Right atrium auricular region (tissue), 2 donors: ENCODE measurements at regions not wholly inside any gene's neighbourhood (a gene's known extent, or its start where the extent isn't known, plus 50 kb on each side); places are given as distances from the start of the nearest gene placed in this dataset.

Experiments
- DNase-seq: peaks from one replicate; pipeline ENCODE4 v3.0.0-alpha.2; 2019; ENCODE audit warnings: low spot score
- H3K27ac ChIP-seq, 2 donors: fragments of 200-600 bp; sonication (generic); 1 replicate in 1 of 2; 2 replicates in 1 of 2; pipeline ENCODE4 v1.5.1; 2016 to 2019
- H3K27me3 ChIP-seq, 2 donors: fragments of 200-600 bp; sonication (generic); one replicate each; pipeline versions ENCODE4 v1.5.1 to v1.6.0; 2017 to 2019
- H3K36me3 ChIP-seq: fragments of 200-600 bp; sonication (generic); one replicate; pipeline ENCODE4 v1.5.1; 2016
- H3K4me1 ChIP-seq, 2 donors: fragments of 200-600 bp; sonication (generic); one replicate each; pipeline versions ENCODE4 v1.5.1 to v1.6.0; 2017 to 2019
- H3K4me3 ChIP-seq, 2 donors: fragments of 200-600 bp; sonication (generic); 1 replicate in 1 of 2; 2 replicates in 1 of 2; pipeline ENCODE4 v1.5.1; 2017 to 2019; ENCODE audit warnings: mild to moderate bottlenecking in 1 of 2, moderate library complexity in 1 of 2
- H3K9me3 ChIP-seq, 2 donors: fragments of 200-600 bp; sonication (generic); one replicate each; pipeline ENCODE4 v1.5.1; 2019
- CTCF ChIP-seq, 2 donors: fragments of 200-600 bp; sonication (generic); IDR thresholded peaks; one replicate each; pipeline ENCODE4 v1.5.1; 2019; ENCODE audit warnings: antibody characterized with exemption in 2 of 2

GRCh38 chr9:21653589-21653988 is 148.8 kb upstream of the MTAP start:
- Histone ChIP-seq H3K4me1 (no peaks in the 10 kb centered on the region), H3K27me3 (no peaks in the 10 kb centered on the region)
- TF ChIP-seq CTCF (IDR thresholded peaks at IDR 0.05) = no peak

GRCh38 chr9:21656776-21657674 is 145.4 kb upstream of the MTAP start:
- DNase-seq = no peak
- no peak overlapping the region for H3K4me3 ChIP-seq
- no peaks in the 10 kb centered on the region for H3K27me3 ChIP-seq
- H3K36me3 ChIP-seq = no peaks in the 10 kb centered on the region
- H3K9me3 ChIP-seq = no peaks in the 10 kb centered on the region
- H3K27ac ChIP-seq = no peak overlapping the region
- H3K4me1 ChIP-seq = no peaks in the 10 kb centered on the region
- TF ChIP-seq CTCF (IDR thresholded peaks at IDR 0.05) = no peak

More at GRCh38 chr9:21653589-21653988, 148.8 kb upstream of the MTAP start:
- H3K36me3 ChIP-seq = no peaks in the 10 kb centered on the region
- no peak overlapping the region for H3K27ac ChIP-seq
- no peak overlapping the region for H3K4me3 ChIP-seq
- DNase-seq = no peak
- peaks cover 0 to 6% of the 10 kb centered on the region in 2 donors for H3K9me3 ChIP-seq

GRCh38 chr9:21657966-21658667 is 144.3 kb upstream of the MTAP start:
- Histone ChIP-seq H3K9me3 (no peaks in the 10 kb centered on the region), H3K27ac (no peak overlapping the region), H3K36me3 (no peaks in the 10 kb centered on the region), H3K4me3 (no peak overlapping the region), H3K4me1 (no peaks in the 10 kb centered on the region), H3K27me3 (no peaks in the 10 kb centered on the region)
- no peak for TF ChIP-seq CTCF (IDR thresholded peaks at IDR 0.05)
- DNase-seq = no peak

GRCh38 chr9:21660976-21661375 is 141.5 kb upstream of the MTAP start:
- no peak for DNase-seq

DNA sequence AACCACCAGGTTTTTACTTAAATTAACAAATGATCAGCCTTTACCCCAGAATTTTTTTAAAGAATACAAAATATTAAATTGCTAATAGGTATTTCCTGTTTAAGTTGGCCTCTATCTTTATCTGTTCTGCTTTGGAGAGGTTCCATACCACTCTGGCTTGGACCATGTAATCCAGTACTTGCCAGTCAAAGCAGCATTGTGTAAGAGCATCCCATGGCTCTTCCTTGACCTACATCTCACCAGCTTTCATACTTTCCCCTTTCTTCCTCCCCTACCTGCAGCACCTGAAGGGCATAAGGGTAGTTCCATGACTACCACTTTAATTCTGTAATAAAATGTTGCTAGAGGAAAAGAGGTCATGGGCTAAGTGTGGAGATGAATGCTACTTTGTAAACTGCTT is 140.8 kb upstream of the MTAP start:
- H3K9me3 ChIP-seq = no peaks in the 10 kb centered on the region
- no peak overlapping the region for H3K4me3 ChIP-seq
- H3K4me1 ChIP-seq = no peaks in the 10 kb centered on the region
- DNase-seq = no peak
- no peak overlapping the region for H3K27ac ChIP-seq
- no peaks in the 10 kb centered on the region for H3K27me3 ChIP-seq
- no peak for TF ChIP-seq CTCF (IDR thresholded peaks at IDR 0.05)
- no peaks in the 10 kb centered on the region for H3K36me3 ChIP-seq

More at GRCh38 chr9:21660976-21661375, 141.5 kb upstream of the MTAP start:
- H3K9me3 ChIP-seq = no peaks in the 10 kb centered on the region
- H3K27me3 ChIP-seq = no peaks in the 10 kb centered on the region
- H3K4me3 ChIP-seq = no peak overlapping the region
- no peak for TF ChIP-seq CTCF (IDR thresholded peaks at IDR 0.05)
- H3K36me3 ChIP-seq = no peaks in the 10 kb centered on the region
- H3K27ac ChIP-seq = no peak overlapping the region
- H3K4me1 ChIP-seq = no peaks in the 10 kb centered on the region
